GM21526 (cell line): ENCODE measurements at regions not wholly inside any gene's neighbourhood (a gene's known extent, or its start where the extent isn't known, plus 50 kb on each side); places are given as distances from the start of the nearest gene placed in this dataset.
"Not testable (repeated sequence)": the region's sequence is repeated elsewhere in the genome, so short reads cannot be mapped to it uniquely, and the experiment has no call there.

ENCODE experiments used
- ATAC-seq: cut with Tn5 transposase; IDR thresholded peaks from one replicate; pipeline ENCODE4 v1.9.1; 2021; ENCODE audit warnings: moderate library complexity; ENCODE audit not compliant: unreplicated experiment, low FRiP score

- no peak for ATAC-seq
These were observed 478.0 kb upstream of the DDX18 start for GRCh38 chr2:117336496-117336895.

- not testable (repeated sequence) for ATAC-seq
These were observed 476.5 kb upstream of the DDX18 start for GRCh38 chr2:117337981-117338380.

- no peak for ATAC-seq
These were observed 474.5 kb upstream of the DDX18 start for GRCh38 chr2:117339980-117340379.

GRCh38 chr2:117341690-117342089 lies 472.8 kb upstream of the DDX18 start:
- no peak for ATAC-seq

GRCh38 chr2:117342415-117342814 lies 472.1 kb upstream of the DDX18 start:
- ATAC-seq, result no peak

- no peak for ATAC-seq
These were observed 464.8 kb upstream of the DDX18 start for GRCh38 chr2:117349687-117350086.

GRCh38 chr2:117351396-117351795 lies 463.1 kb upstream of the DDX18 start:
- no peak for ATAC-seq

- no peak for ATAC-seq
These were observed 455.1 kb upstream of the DDX18 start for GRCh38 chr2:117359266-117359914.

- no peak for ATAC-seq
These were observed 453.9 kb upstream of the DDX18 start for GRCh38 chr2:117360586-117360985.

GRCh38 chr2:117378653-117379052 lies 435.8 kb upstream of the DDX18 start:
- ATAC-seq, result no peak

- ATAC-seq, result no peak
These were observed 434.6 kb upstream of the DDX18 start for GRCh38 chr2:117379928-117380327.

GRCh38 chr2:117383997-117384396 lies 430.5 kb upstream of the DDX18 start:
- ATAC-seq, result not testable (repeated sequence)

GRCh38 chr2:117396161-117396560 lies 418.3 kb upstream of the DDX18 start:
- ATAC-seq, result no peak

- no peak for ATAC-seq
These were observed 412.9 kb upstream of the DDX18 start for GRCh38 chr2:117401582-117401981.

GRCh38 chr2:117406443-117406842 lies 408.0 kb upstream of the DDX18 start:
- no peak for ATAC-seq

GRCh38 chr2:117407746-117408145 lies 406.7 kb upstream of the DDX18 start:
- no peak for ATAC-seq

GRCh38 chr2:117409443-117409842 lies 405.0 kb upstream of the DDX18 start:
- ATAC-seq, result no peak

GRCh38 chr2:117411983-117412382 lies 402.5 kb upstream of the DDX18 start:
- ATAC-seq, result no peak

GRCh38 chr2:117432746-117433145 lies 381.7 kb upstream of the DDX18 start:
- no peak for ATAC-seq

- no peak for ATAC-seq
These were observed 377.8 kb upstream of the DDX18 start for GRCh38 chr2:117436697-117437096.

- no peak for ATAC-seq
These were observed 344.0 kb upstream of the DDX18 start for GRCh38 chr2:117470311-117471095.

- no peak for ATAC-seq
These were observed 332.9 kb upstream of the DDX18 start for GRCh38 chr2:117481608-117482007.
